ENCODE measurements at regions not wholly inside any gene's neighbourhood (a gene's known extent, or its start where the extent isn't known, plus 50 kb on each side); places are given as distances from the start of the nearest gene placed in this dataset.
"Not testable (repeated sequence)": the region's sequence is repeated elsewhere in the genome, so short reads cannot be mapped to it uniquely, and the experiment has no call there.

DNA sequence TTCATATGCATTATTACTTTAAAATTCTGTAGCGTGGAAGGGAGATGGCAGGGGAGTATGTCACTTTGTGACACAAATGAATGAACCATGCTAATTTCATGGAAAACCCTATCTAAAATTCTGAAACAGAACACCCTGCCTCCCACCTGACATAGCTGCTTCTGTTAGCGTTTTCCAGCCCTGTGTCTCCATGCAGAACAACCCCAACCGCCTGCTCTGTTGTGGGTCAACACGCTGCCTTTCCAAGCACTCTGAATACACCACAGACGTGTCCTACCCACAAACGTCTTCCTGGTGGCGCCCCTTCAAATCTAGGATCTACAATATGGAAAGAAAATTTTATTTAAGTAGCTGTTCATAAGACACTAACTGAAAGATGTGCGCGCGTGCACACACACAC lies 238.6 kb downstream of the TRIML1 start:
- DNase-seq = no peak

DNA sequence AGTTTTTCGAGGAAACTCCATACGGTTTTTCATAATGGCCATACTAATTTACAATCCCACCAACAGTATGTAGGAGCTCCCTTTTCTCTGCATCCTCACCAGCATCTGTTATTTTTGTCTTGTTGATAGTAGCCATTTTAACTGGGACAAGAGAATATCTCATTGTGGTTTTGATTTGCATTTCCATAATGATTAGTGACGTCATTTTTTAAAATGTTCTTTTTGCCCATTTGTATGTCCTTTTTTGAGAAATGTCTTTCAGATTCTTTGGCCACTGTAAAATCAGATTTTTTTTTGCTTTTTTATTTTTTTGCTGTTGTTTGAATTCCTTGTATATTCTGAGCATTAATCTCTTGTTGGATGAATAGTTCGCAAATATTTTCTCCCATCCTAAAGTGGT lies 243.9 kb downstream of the TRIML1 start:
- no peak for DNase-seq

GRCh38 chr4:188387179-188387791 lies 248.0 kb downstream of the TRIML1 start:
- DNase-seq = no peak

DNA sequence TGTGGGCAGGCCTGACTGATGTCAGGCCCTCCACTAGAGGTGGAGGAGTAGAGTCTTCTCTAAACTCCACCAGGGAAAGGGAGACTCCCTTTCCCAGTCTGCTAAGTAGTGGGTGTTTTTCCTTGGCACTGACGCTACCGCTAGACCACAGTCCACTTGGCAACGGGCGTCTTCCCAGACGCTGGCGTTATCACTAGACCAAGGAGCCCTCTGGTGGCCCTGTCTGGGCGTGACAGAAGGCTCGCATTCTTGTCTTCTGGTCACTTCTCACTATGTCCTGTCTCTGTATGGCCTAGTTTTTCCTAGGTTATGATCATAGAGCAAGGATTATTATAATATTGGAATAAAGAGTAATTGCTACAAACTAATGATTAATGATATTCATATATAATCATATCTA lies 252.1 kb downstream of the TRIML1 start:
- DNase-seq = not testable (repeated sequence)

- no peak for DNase-seq
Measured at GRCh38 chr4:188396037-188396436, 256.8 kb downstream of the TRIML1 start.

GRCh38 chr4:188399834-188400233 lies 260.6 kb downstream of the TRIML1 start:
- no peak for DNase-seq

GRCh38 chr4:188400451-188400850 lies 261.2 kb downstream of the TRIML1 start:
- DNase-seq = no peak

- no peak for DNase-seq
Measured at GRCh38 chr4:188403272-188403671, 264.0 kb downstream of the TRIML1 start.

- DNase-seq = not testable (repeated sequence)
Measured at GRCh38 chr4:188405071-188405835, 266.0 kb downstream of the TRIML1 start.

DNA sequence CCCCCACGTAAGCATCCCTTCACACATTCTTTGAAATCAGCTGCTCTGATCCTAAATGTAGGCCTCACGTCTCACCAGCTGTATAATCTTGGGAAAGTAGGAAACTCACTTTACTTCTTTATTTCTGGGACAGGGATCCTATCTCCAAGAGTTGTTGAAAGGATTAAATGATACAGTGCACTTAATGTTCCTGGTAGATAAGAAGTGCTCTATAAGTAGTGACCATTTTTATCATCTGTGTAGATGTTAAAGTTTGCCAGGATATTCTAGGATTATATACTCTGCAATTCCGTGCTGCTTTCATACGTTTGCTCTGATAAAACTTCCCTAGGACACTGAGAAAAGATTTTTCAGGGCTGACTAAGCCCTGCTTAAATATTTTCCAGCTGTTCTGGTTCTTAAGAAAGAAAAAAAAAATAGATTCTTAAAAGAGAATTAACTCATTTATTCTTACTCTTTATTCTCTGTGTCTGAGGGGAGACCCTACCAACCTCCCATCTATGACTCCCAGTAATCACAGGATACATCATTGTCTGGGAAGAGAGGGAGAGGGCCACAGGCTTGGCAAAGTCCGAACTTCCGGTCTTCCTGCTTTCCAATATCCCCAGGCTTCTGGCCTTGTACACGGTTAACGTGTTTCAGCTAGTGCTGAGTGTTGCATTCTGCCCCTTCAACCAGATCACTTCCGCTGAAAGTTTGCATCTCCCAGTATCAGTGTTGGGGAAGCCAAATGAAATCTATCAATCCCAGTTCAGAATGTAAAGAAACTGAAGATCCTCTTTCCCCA lies 269.2 kb downstream of the TRIML1 start:
- DNase-seq = no peak

- no peak for DNase-seq
Measured at GRCh38 chr4:188409851-188410250, 270.6 kb downstream of the TRIML1 start.

- no peak for DNase-seq
Measured at GRCh38 chr4:188411805-188412204, 272.6 kb downstream of the TRIML1 start.

GRCh38 chr4:188412499-188412898 lies 273.3 kb downstream of the TRIML1 start:
- no peak for DNase-seq

- DNase-seq = no peak
Measured at GRCh38 chr4:188414441-188414840, 275.2 kb downstream of the TRIML1 start.

- DNase-seq = no peak
Measured at GRCh38 chr4:188417181-188417580, 277.9 kb downstream of the TRIML1 start.

DNA sequence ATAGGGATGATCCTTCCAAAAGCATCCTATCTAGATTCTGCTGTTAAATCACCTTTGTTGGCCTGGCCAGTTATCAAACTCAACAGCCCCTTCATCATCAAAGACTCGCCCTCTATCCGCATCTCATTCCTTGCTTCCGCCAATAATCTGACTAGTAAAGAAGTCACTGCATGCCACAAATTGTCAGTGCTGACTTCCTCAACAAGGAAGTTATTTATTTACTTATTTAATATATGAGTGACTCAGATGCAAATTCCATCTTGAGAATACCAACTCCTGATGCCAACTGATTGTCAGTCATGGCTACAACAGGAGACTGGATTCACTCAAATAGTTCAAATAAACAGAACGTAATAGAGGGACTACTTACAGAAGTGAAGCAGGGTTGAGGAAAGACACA lies 283.8 kb downstream of the TRIML1 start:
- DNase-seq = no peak

DNA sequence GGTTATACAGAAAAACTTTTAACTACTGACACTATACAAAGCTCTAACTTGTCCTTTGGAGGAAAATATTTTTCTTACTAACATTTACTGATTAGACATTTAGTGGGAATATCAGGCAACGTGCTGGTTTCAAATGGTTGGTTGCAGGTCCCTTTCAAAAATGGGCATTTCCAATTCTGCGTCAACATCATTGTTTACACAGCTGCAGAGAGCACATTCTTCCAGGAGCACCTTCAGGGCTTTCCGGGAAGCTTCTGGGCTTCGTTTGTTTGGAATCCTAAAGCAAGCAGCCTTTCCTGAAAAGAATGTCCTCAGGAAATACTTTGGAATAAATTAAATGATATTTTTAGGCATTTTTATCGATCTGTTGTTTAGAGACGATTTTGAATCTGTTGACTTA lies 289.7 kb downstream of the TRIML1 start:
- no peak for DNase-seq

DNA sequence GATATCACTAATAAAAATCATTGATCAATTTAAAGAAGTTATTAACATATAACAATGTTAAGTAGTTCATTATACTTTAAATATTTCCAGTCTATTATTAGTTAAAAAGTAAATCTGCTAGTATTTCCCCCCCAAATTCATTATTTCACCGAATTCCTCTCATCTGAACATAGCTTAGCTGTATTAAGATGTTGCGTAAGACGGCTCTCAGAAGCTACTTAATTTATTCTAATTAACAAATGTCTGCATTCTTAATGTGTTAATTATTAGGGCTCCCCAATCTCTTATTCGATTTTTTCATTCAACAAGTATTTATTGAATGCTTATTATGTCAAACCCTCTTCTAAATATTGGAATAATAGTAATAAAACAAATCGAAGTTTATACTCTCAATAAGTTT lies 290.7 kb downstream of the TRIML1 start:
- no peak for DNase-seq

DNA sequence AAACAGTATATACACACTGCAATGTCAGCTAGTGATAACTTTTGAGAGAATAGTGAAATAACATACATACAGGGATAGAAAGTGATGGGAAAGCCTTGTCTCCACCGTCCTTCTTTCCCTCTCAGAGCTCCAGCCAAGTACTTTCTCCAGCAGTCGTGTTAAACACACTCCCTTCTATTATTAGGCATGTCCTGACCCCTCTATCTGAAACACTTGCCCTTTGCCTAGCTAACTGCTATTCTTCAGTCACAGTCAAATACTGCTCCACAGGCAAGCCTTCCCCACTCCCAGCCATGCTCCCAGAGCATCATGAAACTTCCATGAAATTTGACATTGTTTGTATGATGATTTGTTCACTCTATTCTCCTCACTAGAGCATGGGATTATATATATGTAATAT lies 291.1 kb downstream of the TRIML1 start:
- DNase-seq = no peak

DNA sequence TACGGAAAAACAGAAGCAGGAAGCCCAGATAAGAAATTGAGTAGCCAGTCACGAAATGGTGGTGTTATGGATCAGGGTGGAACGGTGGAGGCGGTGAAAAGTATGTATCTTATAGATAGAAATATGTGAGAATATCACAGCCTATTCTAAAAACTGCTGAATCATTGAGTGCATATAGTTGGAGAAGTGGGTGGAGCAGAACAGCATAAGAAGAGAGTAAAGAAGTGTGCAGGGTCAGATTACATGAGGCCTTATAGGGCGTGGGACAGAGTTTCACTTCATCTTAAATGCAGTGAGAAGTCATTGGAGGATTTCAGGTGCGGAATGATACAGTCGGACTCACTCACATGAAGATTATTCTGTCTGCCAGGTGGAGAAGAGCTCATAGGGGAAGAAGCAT lies 293.1 kb downstream of the TRIML1 start:
- DNase-seq = no peak

DNA sequence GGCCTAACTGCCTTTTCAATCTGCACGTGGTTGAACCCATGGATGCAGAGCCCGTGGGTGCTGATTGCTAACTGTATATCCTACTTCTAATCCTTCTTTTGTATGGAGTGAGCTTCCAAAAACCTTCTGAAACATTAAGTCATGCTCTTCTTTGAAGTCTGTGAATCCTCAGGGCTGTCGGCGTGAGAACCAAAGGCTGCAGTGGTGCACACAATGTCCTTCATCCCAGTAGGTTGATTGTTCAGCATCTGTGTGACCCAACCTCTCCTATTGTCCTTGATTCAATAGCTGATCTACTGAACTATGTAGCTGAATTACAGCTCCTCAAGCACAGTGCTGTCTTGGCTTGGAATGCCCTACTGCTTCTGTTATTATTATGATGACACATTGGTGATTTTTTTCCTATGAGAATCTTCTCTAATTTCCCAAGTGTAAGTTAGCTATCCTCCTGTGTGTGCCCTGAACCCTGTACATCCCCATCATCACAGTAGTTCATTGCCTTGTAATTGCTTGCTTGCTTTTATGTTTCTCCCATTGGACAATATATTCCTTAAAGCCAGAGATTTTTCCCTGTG lies 294.6 kb downstream of the TRIML1 start:
- no peak for DNase-seq

GRCh38 chr4:188434643-188435042 lies 295.4 kb downstream of the TRIML1 start:
- DNase-seq = no peak

DNA sequence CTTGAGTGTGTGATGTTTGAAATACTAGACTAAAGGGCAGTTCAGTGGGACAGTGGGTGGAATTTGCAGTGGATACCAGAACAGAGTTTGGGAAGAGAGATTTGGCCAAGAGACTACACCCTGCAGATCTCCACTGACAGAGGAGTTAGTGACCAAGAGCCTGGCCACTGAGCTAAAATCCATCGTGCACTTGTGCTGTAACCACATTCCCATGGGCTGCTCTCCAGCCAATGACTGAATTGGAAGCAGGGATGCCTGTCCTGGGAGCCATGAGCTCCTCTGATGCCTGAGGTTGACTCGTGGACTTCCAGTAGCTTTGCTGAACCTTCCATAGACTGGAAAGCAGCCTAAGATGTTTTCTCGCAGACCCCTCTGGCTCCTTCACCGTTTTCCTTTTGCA lies 296.1 kb downstream of the TRIML1 start:
- DNase-seq = no peak

GRCh38 chr4:188437535-188437934 lies 298.3 kb downstream of the TRIML1 start:
- no peak for DNase-seq
